HG03432 (cell line): ENCODE measurements at regions not wholly inside any gene's neighbourhood (a gene's known extent, or its start where the extent isn't known, plus 50 kb on each side); places are given as distances from the start of the nearest gene placed in this dataset.

Source experiments
- ATAC-seq: cut with Tn5 transposase; IDR thresholded peaks from one replicate; pipeline ENCODE4 v1.9.1; 2021; ENCODE audit warnings: mild to moderate bottlenecking, moderate library complexity; ENCODE audit not compliant: unreplicated experiment

DNA sequence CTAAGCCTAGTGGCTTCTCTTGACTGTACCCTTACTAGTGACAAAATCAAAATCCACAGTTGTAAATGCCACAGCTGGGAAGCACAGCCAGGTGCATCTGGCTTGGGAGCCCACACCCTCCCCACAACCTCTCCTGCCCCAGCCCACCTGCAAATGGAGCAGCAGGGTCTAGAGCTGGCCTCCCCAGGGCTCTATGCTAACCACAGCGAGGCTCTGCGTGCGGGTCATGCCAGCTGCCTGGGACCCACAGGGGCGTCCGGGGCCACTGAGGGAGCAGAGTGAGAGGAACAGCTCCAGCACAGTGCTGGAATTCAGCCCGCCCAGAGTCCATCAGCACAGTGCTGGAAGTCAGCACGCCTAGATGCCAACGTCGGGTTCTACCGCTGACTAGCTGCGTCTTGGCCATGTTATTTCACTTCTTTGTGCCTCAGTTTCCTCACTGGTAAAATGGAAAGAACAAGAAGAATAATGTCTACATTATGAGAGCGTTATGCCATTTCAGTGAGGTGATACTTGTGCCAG is 109.1 kb upstream of the ID2 start:
- ATAC-seq, result no peak

DNA sequence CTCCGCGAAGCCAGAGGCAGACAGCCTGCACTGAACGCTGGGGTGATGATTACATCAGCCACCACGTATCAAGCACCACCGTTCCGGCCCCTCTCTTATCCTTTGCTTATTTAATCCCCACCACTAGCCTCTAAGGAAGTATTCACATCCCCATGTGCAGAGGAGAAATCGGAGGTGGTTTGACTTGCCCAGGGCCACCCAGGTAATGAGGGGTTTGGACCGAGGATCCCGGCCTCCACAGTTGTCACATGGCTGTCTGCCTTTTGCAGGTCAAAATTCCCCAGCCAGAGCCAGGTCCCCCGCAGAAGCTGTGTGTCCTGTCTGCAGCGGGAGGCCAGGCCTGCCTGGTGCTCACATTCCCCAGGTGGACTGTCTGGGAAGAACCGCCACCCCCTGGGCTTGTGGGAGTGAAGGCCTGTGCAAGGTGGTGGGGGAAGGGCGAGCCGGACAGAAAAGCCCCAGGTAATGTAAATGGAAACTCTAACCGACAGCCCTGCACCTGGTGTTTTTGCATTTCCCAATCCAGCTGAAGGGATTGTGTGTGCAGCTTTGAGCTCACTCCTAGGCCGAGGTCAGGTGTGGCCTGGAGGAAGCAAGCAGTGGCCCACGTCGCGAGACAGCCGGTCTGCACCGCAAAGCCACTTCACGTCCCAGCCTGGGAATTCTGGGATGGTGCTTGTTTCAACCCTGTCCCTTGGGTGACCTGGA is 108.5 kb upstream of the ID2 start:
- ATAC-seq, result no peak

DNA sequence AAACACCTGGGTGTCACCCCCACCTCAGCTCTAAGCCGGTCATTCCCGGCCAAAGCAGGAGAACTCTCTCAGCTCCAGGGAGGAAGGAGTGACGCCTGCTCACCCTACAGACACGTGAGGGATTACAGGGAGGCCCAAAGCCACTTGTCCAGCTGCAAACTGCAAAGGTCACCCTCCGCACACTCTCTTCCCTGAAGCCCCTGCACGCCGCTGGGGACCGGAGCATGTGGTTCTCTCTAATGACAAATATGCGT is 108.0 kb upstream of the ID2 start:
- no peak for ATAC-seq

DNA sequence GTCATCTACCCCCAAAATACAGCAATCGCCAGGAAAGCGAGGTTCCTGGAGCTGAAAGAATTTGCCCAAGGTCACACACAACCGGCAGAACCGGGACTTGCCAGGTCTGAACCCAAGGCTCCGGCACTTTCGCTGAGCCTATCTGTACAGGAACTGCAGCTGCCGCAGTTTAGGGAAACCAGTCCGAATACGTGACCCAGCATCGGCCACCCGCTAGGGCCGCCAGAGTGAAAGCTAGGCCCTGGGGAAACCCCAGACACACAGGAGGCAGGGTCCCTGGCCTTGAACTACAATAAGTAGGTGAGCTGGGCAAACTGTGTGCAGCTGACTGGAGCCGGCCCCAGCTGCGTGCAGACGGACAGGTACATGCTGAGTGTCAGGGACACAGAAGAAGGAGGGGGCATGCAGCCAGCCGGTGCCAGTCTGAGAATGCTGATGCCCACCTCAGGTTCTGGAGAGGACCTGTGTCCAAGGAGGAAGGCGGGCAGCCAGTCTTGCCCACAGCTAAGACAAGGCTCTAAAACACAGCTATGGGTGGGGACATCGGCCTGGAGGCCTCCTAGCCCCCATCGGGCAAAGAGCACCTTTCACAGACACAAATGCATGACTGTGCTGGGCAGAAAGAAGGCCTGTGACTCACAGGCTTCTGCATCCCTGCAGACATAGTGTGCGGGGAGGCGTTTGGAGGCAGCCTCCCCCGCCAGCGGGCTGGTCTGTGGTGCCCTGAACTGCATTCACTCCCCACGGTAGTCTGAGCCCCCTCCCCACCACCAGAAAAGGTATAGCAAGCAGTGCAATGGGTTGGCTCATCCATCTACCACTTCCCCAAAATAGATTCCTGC is 107.4 kb upstream of the ID2 start:
- peak; percentile 74 for ATAC-seq

GRCh38 chr2:8575038-8575833 is 106.6 kb upstream of the ID2 start:
- ATAC-seq, result peak; percentile 30

- no peak for ATAC-seq
Observed at GRCh38 chr2:8575834-8576423, 105.9 kb upstream of the ID2 start.

DNA sequence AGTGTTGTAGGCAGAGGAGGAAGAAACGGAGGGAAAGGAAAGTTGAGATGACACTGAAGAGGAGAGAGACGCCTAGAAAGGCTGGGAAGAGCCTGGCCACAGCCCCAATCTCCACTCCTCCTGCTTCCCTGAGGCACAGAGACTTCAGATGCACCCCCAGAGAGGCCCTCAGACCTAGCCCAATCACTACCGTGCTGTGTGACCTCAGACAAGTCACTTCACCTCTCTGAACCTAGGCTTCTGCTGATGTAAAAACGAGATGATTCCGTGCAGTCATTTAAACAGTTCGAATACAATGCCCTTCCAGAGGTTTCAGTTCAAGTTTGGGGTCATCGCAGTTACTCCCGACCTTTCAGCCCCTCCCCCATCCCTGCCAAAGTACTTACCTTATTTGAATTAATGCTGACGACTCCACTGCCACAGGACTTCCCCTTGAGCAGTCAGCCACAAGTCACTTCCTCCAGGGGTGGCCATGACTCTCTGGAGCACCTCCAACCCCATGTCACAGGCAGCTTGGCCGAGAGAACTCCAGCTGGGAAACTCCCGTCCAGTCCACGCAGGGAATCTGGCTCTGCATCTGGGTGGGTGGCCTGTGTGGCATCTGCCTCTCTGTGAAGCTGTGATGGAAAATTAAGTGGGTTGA is 105.2 kb upstream of the ID2 start:
- peak; percentile 41 for ATAC-seq

DNA sequence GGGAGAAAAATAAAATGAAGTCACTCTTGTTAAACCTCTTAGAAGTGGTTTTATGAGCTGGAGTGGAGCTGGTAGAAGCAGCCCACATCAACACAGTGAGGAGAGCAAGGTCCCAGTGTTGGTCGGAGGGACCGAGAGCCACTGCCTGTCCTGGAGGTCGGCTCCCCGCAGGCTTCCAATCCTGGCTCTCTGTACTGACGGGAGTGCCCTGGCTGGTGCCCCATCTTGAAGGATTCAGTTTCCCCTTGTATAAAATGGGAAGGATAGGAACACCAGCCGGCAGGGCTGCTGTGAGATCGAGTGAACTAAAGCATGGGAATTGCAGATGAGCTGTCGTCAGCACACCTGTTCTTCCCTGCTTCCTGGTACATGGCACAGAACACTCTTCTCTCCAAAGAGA is 104.3 kb upstream of the ID2 start:
- ATAC-seq, result no peak

GRCh38 chr2:8578335-8579244 is 103.3 kb upstream of the ID2 start:
- no peak for ATAC-seq

- no peak for ATAC-seq
Observed at GRCh38 chr2:8579485-8580085, 102.3 kb upstream of the ID2 start.

DNA sequence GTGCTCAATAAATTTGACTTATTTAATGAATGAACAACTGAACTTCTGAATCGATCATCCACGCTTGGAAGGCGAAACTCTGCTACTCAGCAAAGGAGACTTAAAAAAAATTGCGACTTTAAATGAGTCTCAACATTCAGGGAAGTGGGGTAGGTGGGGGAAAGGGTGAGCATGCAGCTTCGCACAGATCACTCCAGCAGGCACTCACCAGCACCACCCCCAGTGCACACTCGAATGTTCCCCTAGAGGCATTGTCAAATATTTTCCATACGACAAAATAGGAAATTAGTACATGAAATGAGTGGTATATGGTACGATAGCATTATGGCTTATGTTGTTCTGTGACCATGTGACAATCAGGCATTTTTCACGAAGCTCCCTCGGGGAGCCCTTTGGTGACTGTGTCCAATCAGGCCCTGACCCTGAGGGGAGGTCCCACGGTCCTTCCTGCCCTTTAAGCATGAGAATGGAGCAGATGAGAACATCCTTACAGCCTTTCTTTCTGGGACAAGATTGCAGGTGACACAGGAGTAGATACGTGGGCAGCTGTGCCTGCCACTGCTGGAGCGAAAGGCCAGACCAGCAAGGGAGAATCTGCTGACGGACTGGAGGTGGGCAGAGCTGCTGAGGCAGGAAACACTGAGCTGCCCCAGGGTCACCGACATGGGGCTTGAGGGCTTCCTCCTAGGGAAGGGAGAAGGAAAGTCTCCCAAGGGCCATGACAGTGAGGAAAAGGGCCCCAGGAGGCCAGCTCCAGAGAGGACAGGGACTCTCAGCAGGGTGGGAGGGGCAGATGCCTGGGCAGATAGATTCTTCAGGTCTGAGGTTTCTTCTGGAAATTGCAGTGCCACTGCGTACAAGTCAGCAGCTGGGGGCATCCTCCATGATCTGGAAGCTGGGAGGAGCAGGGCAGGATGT is 101.3 kb upstream of the ID2 start:
- ATAC-seq, result no peak

DNA sequence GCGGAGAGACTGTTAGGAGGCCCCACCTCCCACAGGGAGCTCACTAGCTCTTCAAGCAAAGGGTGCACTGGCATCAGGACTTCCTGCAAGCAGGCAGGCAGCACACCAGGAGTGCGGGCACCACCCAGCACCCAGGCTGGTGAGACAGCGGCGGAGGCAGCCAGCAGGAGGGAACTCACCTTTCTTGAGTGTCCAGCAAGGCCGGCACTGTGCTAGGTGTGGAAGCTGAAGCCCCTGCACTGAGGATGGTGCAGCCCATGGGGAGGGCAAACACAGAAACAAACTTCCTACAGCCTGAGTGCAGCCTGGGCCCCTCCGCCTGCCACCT is 100.7 kb upstream of the ID2 start:
- ATAC-seq, result no peak

DNA sequence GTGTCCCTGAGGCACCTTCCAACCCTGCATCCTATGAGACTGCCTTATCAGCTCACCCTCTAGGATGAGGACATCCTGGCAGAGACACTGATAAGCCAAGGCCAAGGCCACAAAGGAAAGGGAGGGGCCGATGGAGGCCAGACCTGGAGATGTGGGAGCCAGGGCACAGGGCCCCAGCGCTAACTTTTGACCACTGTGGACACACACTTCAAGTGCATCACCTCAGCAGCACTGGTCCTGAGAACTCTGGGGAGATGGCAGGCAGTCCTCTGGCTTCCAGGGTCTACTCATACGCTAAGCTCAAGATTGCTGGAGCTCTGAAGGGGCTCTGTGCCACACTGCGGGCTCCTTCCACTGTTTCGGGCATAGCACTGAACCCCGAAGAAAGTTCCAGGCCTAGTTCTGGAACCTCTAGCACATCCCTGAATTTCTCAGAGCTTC is 100.2 kb upstream of the ID2 start:
- no peak for ATAC-seq

- no peak for ATAC-seq
Observed at GRCh38 chr2:8582191-8582590, 99.7 kb upstream of the ID2 start.

DNA sequence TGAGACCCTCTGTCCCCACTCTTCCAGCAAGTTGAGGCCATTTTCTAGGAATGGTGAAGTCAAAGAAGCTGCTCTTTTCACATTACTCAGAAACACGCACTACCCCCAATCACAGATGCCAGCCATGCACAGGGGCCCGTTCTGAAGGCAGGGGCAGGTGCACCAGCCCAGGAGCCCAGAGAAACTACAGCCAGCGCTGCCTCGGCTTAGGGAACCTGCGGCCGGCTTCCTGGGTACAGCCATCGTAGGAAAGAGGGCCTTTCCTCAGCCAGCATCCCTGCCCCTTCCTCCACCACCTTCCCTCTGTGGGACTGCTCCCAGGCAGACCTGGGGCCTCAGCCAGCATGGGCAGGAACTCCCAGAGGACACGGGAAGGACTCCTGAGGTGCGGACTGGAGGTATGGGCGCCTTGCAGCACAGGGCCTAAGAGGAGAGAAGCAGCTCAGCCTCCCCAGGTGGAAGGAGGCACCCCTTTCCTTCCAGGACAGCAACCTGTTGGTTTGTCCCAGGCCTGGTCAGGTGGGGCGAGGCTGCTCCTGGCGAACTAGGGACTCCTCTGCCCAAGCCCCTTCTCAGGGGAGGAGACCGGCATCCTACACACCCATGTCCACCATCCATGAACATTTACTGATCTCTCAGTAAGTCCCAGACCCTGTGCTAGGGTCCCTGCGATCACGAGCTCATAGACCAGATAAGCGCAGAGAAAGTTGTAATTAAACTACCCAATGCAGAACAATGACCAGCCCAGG is 99.0 kb upstream of the ID2 start:
- ATAC-seq, result no peak

DNA sequence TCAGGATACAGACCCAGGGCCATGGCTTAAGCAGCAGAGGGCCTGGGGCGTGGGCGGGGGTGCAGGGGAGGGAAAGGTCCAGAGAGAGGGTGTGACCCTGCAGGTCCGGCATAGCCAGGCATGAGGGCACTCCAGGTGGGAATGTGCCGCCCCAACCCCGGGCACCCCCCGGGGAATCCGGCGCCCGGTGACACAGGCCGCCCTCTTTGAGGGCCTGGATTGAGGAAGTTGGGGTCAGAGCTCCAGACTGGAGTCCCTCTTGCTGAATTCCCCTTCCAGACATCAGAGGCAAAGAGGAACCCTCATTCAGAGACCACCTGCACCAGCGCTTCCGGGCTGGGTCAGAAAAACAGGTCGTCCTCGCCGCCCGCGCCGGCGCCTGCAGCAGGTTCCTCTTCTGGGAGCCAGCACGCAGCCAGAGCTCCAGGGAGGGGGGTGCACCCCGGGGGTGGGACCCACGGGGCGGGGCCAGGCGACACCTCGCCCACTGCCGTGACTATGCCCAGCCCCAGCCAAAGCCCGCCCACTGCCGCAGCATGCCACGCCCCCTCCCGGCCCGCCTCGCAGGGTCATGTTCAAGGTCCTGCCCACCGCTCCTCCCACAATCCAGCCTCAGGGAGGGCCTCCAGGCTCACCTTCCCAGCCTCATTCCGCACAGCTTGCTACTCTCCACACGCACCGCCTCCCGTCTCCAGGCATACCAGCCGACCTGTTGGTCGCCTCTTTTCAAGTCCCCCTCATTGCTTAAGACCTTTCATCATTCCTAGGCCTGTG is 98.3 kb upstream of the ID2 start:
- peak; percentile 92 for ATAC-seq
